ENCODE measurements at regions not wholly inside any gene's neighbourhood (a gene's known extent, or its start where the extent isn't known, plus 50 kb on each side); places are given as distances from the start of the nearest gene placed in this dataset.

- TF ChIP-seq CTCF (IDR thresholded peaks at IDR 0.05) (no peak), POLR2A (IDR thresholded peaks at IDR 0.05) (no peak)
Observed at GRCh38 chr13:81314461-81314860, 973.5 kb upstream of the SPRY2 start.
